Neural cell (in vitro differentiated cells): ENCODE measurements at regions not wholly inside any gene's neighbourhood (a gene's known extent, or its start where the extent isn't known, plus 50 kb on each side); places are given as distances from the start of the nearest gene placed in this dataset.

ENCODE experiments used
- H2AFZ ChIP-seq: fragments of 200-600, 300-800 bp; sonication (generic), shearing (Covaris generic); 2 replicates; pipeline ENCODE4 v1.6.0; 2014; ENCODE audit warnings: low read depth, mild to moderate bottlenecking, antibody characterized with exemption, low read length, moderate library complexity
- H3F3A ChIP-seq: fragments of 200-600 bp; shearing (Covaris generic); 2 replicates; pipeline ENCODE4 v1.6.1; 2016; ENCODE audit warnings: mild to moderate bottlenecking, moderate library complexity, mixed read lengths, antibody characterized with exemption, low read length; ENCODE audit not compliant: insufficient read depth, poor library complexity, severe bottlenecking
- H3K27ac ChIP-seq: fragments of 200-600, 300-800 bp; sonication (generic), shearing (Covaris generic); 2 replicates; pipeline ENCODE4 v1.5.1; 2014; ENCODE audit warnings: mild to moderate bottlenecking, low read length, moderate library complexity
- H3K27me3 ChIP-seq: fragments of 300-800, 200-600 bp; sonication (generic), shearing (Covaris generic); 2 replicates; pipeline ENCODE4 v1.6.0; 2014; ENCODE audit warnings: mild to moderate bottlenecking, low read depth, low read length, moderate library complexity; ENCODE audit not compliant: insufficient read depth
- H3K36me3 ChIP-seq: fragments of 300-800, 200-600 bp; sonication (generic), shearing (Covaris generic); 2 replicates; pipeline ENCODE4 v1.5.1; 2014; ENCODE audit warnings: mild to moderate bottlenecking, antibody characterized with exemption, low read length, moderate library complexity; ENCODE audit not compliant: insufficient read depth
- H3K4me2 ChIP-seq: fragments of 300-800, 200-600 bp; sonication (generic), shearing (Covaris generic); 2 replicates; pipeline ENCODE4 v1.6.0; 2014; ENCODE audit warnings: mild to moderate bottlenecking, low read length
- H3K4me3 ChIP-seq: fragments of 300-800, 200-600 bp; sonication (generic), shearing (Covaris generic); 2 replicates; pipeline ENCODE4 v1.5.1; 2014; ENCODE audit warnings: mild to moderate bottlenecking, low read length, moderate library complexity
- H3K79me2 ChIP-seq: fragments of 200-600 bp; shearing (Covaris generic); replicated peaks from 2 replicates; pipeline ENCODE4 v1.6.0; 2014; ENCODE audit warnings: mild to moderate bottlenecking, low read length, moderate library complexity; ENCODE audit not compliant: insufficient read depth
- H3K9ac ChIP-seq: fragments of 300-800, 200-600 bp; sonication (generic), shearing (Covaris generic); 2 replicates; pipeline ENCODE4 v1.6.1; 2016; ENCODE audit warnings: mild to moderate bottlenecking, low read length, mixed read lengths
- H3K9me2 ChIP-seq: fragments of 200-600 bp; shearing (Covaris generic); 2 replicates; pipeline ENCODE4 v1.6.1; 2016; ENCODE audit warnings: mild to moderate bottlenecking, low read length, mixed read lengths; ENCODE audit not compliant: insufficient read depth
- H3K9me3 ChIP-seq: fragments of 200-600, 300-800 bp; sonication (generic), shearing (Covaris generic); 2 replicates; pipeline ENCODE4 v1.6.1; 2016; ENCODE audit warnings: mild to moderate bottlenecking, mixed run types, low read length, moderate library complexity, mixed read lengths
- H4K20me1 ChIP-seq: fragments of 200-600 bp; shearing (Covaris generic); 2 replicates; pipeline ENCODE4 v1.6.1; 2016; ENCODE audit warnings: mild to moderate bottlenecking, mixed run types; ENCODE audit not compliant: insufficient read depth
- EP300 ChIP-seq: fragments of 450-650 bp; conservative IDR thresholded peaks from 2 replicates; pipeline ENCODE4 v1.6.1; 2014; ENCODE audit warnings: antibody characterized with exemption, mild to moderate bottlenecking, moderate library complexity; ENCODE audit not compliant: poor library complexity, severe bottlenecking
- EZH2 ChIP-seq: fragments of 200-600, 300-800 bp; shearing (Covaris generic), sonication (generic); IDR thresholded peaks from 2 replicates; pipeline ENCODE4 v1.6.1; 2014; ENCODE audit warnings: antibody characterized with exemption, low read length, borderline replicate concordance, mild to moderate bottlenecking; ENCODE audit not compliant: insufficient read depth, poor library complexity, severe bottlenecking
- MXI1 ChIP-seq: fragments of 450-650 bp; conservative IDR thresholded peaks from 2 replicates; pipeline ENCODE4 v1.6.1; 2014; ENCODE audit warnings: antibody characterized with exemption, mild to moderate bottlenecking; ENCODE audit not compliant: poor library complexity, severe bottlenecking
- POLR2AphosphoS5 ChIP-seq: IDR thresholded peaks from 2 replicates; pipeline ENCODE4 v1.6.1; 2012
- RAD21 ChIP-seq: fragments of 450-650 bp; conservative IDR thresholded peaks from 2 replicates; pipeline ENCODE4 v1.6.1; 2014; ENCODE audit warnings: antibody characterized with exemption, mild to moderate bottlenecking, moderate library complexity
- SMC3 ChIP-seq: fragments of 450-650 bp; conservative IDR thresholded peaks from 2 replicates; pipeline ENCODE4 v1.6.1; 2014; ENCODE audit warnings: antibody characterized with exemption, mild to moderate bottlenecking, moderate library complexity; ENCODE audit not compliant: poor library complexity
- TAF1 ChIP-seq: IDR thresholded peaks from 2 replicates; pipeline ENCODE4 v1.6.1; 2012; ENCODE audit warnings: low read depth
- TF ChIP-seq, protein P1 (sequence below): fragments of 450-650 bp; IDR thresholded peaks from 2 replicates; pipeline ENCODE4 v1.5.1; 2014; ENCODE audit warnings: antibody characterized with exemption, mild to moderate bottlenecking, moderate library complexity; ENCODE audit not compliant: poor library complexity, severe bottlenecking
- TF ChIP-seq, protein P2 (sequence below): IDR thresholded peaks from 2 replicates; pipeline ENCODE4 v1.6.1; 2012; ENCODE audit warnings: borderline replicate concordance

DNA sequence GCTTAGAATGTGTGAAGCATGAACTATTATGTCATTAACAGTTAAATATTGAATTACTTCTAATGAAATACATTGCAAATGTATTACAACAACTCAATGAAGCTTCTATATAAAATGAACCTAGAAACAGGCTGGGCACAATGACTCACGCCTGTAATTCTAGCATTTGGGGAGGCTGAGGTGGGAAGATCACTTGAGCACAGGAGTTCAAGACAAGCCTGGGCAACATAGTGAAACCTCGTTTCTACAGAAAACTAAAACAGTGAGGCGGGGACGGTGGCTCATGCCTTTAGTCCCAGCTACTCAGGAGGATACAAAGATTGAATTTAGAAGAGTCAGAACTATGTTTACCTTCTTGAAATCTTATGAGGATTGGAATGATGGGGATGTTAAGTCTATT lies 505.1 kb downstream of the SLITRK5 start:
- no peaks in the 10 kb centered on the region for H3K79me2 ChIP-seq
- no peak overlapping the region for H3K4me3 ChIP-seq
- H3K9me2 ChIP-seq: no peaks in the 10 kb centered on the region
- no peaks in the 10 kb centered on the region for H3K9me3 ChIP-seq
- H3K4me2 ChIP-seq: no peak overlapping the region
- TF ChIP-seq SMC3: no peak
- TF ChIP-seq MXI1: no peak
- no peak for TF ChIP-seq POLR2AphosphoS5
- TF ChIP-seq, protein P1, sequence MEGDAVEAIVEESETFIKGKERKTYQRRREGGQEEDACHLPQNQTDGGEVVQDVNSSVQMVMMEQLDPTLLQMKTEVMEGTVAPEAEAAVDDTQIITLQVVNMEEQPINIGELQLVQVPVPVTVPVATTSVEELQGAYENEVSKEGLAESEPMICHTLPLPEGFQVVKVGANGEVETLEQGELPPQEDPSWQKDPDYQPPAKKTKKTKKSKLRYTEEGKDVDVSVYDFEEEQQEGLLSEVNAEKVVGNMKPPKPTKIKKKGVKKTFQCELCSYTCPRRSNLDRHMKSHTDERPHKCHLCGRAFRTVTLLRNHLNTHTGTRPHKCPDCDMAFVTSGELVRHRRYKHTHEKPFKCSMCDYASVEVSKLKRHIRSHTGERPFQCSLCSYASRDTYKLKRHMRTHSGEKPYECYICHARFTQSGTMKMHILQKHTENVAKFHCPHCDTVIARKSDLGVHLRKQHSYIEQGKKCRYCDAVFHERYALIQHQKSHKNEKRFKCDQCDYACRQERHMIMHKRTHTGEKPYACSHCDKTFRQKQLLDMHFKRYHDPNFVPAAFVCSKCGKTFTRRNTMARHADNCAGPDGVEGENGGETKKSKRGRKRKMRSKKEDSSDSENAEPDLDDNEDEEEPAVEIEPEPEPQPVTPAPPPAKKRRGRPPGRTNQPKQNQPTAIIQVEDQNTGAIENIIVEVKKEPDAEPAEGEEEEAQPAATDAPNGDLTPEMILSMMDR: no peak
- TF ChIP-seq RAD21: no peak
- no peak for TF ChIP-seq TAF1
- TF ChIP-seq EP300: no peak
- TF ChIP-seq, protein P2, sequence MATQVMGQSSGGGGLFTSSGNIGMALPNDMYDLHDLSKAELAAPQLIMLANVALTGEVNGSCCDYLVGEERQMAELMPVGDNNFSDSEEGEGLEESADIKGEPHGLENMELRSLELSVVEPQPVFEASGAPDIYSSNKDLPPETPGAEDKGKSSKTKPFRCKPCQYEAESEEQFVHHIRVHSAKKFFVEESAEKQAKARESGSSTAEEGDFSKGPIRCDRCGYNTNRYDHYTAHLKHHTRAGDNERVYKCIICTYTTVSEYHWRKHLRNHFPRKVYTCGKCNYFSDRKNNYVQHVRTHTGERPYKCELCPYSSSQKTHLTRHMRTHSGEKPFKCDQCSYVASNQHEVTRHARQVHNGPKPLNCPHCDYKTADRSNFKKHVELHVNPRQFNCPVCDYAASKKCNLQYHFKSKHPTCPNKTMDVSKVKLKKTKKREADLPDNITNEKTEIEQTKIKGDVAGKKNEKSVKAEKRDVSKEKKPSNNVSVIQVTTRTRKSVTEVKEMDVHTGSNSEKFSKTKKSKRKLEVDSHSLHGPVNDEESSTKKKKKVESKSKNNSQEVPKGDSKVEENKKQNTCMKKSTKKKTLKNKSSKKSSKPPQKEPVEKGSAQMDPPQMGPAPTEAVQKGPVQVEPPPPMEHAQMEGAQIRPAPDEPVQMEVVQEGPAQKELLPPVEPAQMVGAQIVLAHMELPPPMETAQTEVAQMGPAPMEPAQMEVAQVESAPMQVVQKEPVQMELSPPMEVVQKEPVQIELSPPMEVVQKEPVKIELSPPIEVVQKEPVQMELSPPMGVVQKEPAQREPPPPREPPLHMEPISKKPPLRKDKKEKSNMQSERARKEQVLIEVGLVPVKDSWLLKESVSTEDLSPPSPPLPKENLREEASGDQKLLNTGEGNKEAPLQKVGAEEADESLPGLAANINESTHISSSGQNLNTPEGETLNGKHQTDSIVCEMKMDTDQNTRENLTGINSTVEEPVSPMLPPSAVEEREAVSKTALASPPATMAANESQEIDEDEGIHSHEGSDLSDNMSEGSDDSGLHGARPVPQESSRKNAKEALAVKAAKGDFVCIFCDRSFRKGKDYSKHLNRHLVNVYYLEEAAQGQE: no peak
- no peak for TF ChIP-seq EZH2
- H3K27ac ChIP-seq: no peak overlapping the region
- H3K9ac ChIP-seq: no peak overlapping the region
- no peaks in the 10 kb centered on the region for H3F3A ChIP-seq
- H3K27me3 ChIP-seq: no peaks in the 10 kb centered on the region
- H3K36me3 ChIP-seq: no peaks in the 10 kb centered on the region
- no peaks in the 10 kb centered on the region for H4K20me1 ChIP-seq
- no peak overlapping the region for H2AFZ ChIP-seq

DNA sequence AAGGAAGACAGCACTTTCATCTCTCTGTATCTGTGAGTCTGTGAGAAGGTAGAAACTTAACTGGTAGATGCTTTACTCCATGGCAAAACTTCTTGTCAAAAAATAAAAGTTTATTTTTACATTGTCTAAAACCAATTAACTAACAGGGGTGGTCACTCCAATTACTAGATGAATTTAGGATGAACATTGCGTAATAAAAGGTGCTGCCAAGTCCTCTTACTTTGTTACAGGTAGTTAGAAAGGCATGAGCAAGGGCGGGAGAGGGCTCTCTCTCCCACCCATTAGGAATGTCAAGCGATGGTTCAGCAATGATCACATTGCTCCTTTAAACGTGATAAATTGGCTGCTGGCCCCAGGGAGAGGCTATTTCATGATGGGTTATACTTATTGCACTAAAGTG lies 512.3 kb downstream of the SLITRK5 start:
- Histone ChIP-seq H3K27ac (no peak overlapping the region), H3K4me3 (no peak overlapping the region), H3K4me2 (no peak overlapping the region), H3K79me2 (no peaks in the 10 kb centered on the region), H3F3A (no peaks in the 10 kb centered on the region), H4K20me1 (no peaks in the 10 kb centered on the region), H3K9me2 (no peaks in the 10 kb centered on the region), H2AFZ (no peak overlapping the region), H3K9me3 (no peaks in the 10 kb centered on the region), H3K36me3 (no peaks in the 10 kb centered on the region), H3K27me3 (no peaks in the 10 kb centered on the region), H3K9ac (no peak overlapping the region)
- TF ChIP-seq, protein P2: no peak
- no peak for TF ChIP-seq SMC3
- TF ChIP-seq EZH2: no peak
- no peak for TF ChIP-seq EP300
- no peak for TF ChIP-seq TAF1
- no peak for TF ChIP-seq RAD21
- TF ChIP-seq MXI1: no peak
